H1 (cell line): ENCODE measurements at regions not wholly inside any gene's neighbourhood (a gene's known extent, or its start where the extent isn't known, plus 50 kb on each side); places are given as distances from the start of the nearest gene placed in this dataset.

Experiments
- CTCF ChIA-PET: fragments of 300-600 bp; sonication (Branson Sonifier 250); formaldehyde crosslinking; loops from one replicate; lab custom pipeline; 2021; ENCODE audit not compliant: partially characterized antibody; lab: Charles Lee
- POLR2A ChIA-PET: fragments of 300-600 bp; sonication (Branson Sonifier 250); formaldehyde crosslinking; loops from one replicate; lab custom pipeline; 2021; ENCODE audit warnings: inconsistent platforms; ENCODE audit not compliant: partially characterized antibody; lab: Charles Lee
- DNase-seq, 2 experiments: peaks; one replicate each; pipeline versions ENCODE4 v3.0.0 to v3.0.0-alpha.2; 2010 to 2022; ENCODE audit warnings: low spot score in 2 of 2, low read depth in 1 of 2, mixed read lengths in 1 of 2
- FAIRE-seq: peaks from 2 replicates; lab custom pipeline; 2011; peaks lifted over from hg19 to GRCh38; lab: Jason Lieb, UNC
- H2AFZ ChIP-seq: 2 replicates; pipeline ENCODE4 v1.8.1; 2012; ENCODE audit warnings: low read length, inconsistent platforms
- H2AK5ac ChIP-seq: 2 replicates; pipeline ENCODE4 v1.6.1; 2013; ENCODE audit warnings: low read depth, low read length
- H2BK120ac ChIP-seq: replicated peaks from 2 replicates; pipeline ENCODE3; 2013; ENCODE audit warnings: low read depth, low read length, inconsistent platforms
- H2BK12ac ChIP-seq: 2 replicates; pipeline ENCODE4 v1.6.1; 2013; ENCODE audit warnings: low read depth, low read length
- H2BK15ac ChIP-seq: 2 replicates; pipeline ENCODE4 v1.6.1; 2013; ENCODE audit warnings: low read length
- H2BK20ac ChIP-seq: 2 replicates; pipeline ENCODE4 v1.6.1; 2013; ENCODE audit warnings: low read length
- H2BK5ac ChIP-seq: 2 replicates; pipeline ENCODE4 v1.6.1; 2013; ENCODE audit warnings: low read depth, low read length
- H3K14ac ChIP-seq: 2 replicates; pipeline ENCODE4 v1.6.1; 2013; ENCODE audit warnings: inconsistent platforms; ENCODE audit not compliant: insufficient read length
- H3K18ac ChIP-seq: 2 replicates; pipeline ENCODE4 v1.6.1; 2013; ENCODE audit warnings: low read length; ENCODE audit errors: extremely low read depth
- H3K23ac ChIP-seq: 2 replicates; pipeline ENCODE4 v1.6.1; 2013; ENCODE audit warnings: inconsistent platforms; ENCODE audit not compliant: insufficient read length
- H3K23me2 ChIP-seq: 2 replicates; pipeline ENCODE4 v1.6.1; 2013; ENCODE audit warnings: low read depth, low read length
- H3K27ac ChIP-seq: 2 replicates; pipeline ENCODE4 v1.6.1; 2011; ENCODE audit warnings: low read depth, low read length, inconsistent platforms
- H3K27me3 ChIP-seq, 4 experiments: replicated peaks in 1 of 4; 1 replicate in 1 of 4; 2 replicates in 3 of 4; pipeline versions ENCODE4 v1.6.1 to v1.8.1; 2011 to 2013; ENCODE audit warnings: low read length in 3 of 4, mild to moderate bottlenecking in 3 of 4, inconsistent platforms in 2 of 4, mixed read lengths in 2 of 4, moderate library complexity in 1 of 4; ENCODE audit not compliant: control insufficient read depth in 3 of 4, insufficient read depth in 3 of 4; ENCODE audit errors: extremely low read depth in 1 of 4
- H3K36me3 ChIP-seq, 4 experiments: 2 replicates each; pipeline versions ENCODE4 v1.6.1 to v1.8.1; 2011 to 2013; ENCODE audit warnings: mild to moderate bottlenecking in 4 of 4, low read length in 3 of 4, moderate library complexity in 2 of 4, control low read depth in 1 of 4, inconsistent platforms in 1 of 4; ENCODE audit not compliant: insufficient read depth in 4 of 4, control insufficient read depth in 2 of 4
- H3K4ac ChIP-seq: replicated peaks from 2 replicates; pipeline ENCODE3; 2013; ENCODE audit warnings: low read length, low read depth, mixed read lengths, inconsistent platforms; ENCODE audit not compliant: insufficient read length
- H3K4me1 ChIP-seq, 4 experiments: replicated peaks in 1 of 4; 1 replicate in 1 of 4; 2 replicates in 3 of 4; pipeline versions ENCODE4 v1.6.1 to v1.8.1; 2011 to 2013; ENCODE audit warnings: low read length in 3 of 4, inconsistent platforms in 2 of 4, mixed read lengths in 1 of 4; ENCODE audit not compliant: insufficient read depth in 4 of 4, control insufficient read depth in 3 of 4
- H3K4me2 ChIP-seq, 2 experiments: 2 replicates each; pipeline versions ENCODE4 v1.6.1 to v1.8.1; 2011 to 2013; ENCODE audit warnings: low read depth in 2 of 2, low read length in 2 of 2, control low read depth in 1 of 2, inconsistent platforms in 1 of 2, mild to moderate bottlenecking in 1 of 2; ENCODE audit not compliant: insufficient read depth in 1 of 2
- H3K4me3 ChIP-seq, 4 experiments: fragments of 200-600, 300-600 bp in 1 of 4; sonication (generic), shearing (Covaris generic), sonication (Bioruptor Twin) in 1 of 4; 2 replicates each; pipeline versions ENCODE4 v1.5.1 to v1.8.1; 2011 to 2016; ENCODE audit warnings: low read length in 4 of 4, low read depth in 3 of 4, control low read depth in 2 of 4, inconsistent platforms in 2 of 4, mild to moderate bottlenecking in 2 of 4, mixed read lengths in 1 of 4, moderate library complexity in 1 of 4; ENCODE audit not compliant: insufficient read depth in 2 of 4; ENCODE audit errors: extremely low read depth in 1 of 4
- H3K56ac ChIP-seq: replicated peaks from 2 replicates; pipeline ENCODE3; 2013; ENCODE audit warnings: low read depth, mild to moderate bottlenecking, mixed read lengths, low read length, inconsistent platforms; ENCODE audit not compliant: insufficient read length
- H3K79me1 ChIP-seq: 2 replicates; pipeline ENCODE4 v1.6.1; 2013; ENCODE audit warnings: low read depth, low read length, control low read depth
- H3K79me2 ChIP-seq, 2 experiments: 2 replicates each; pipeline versions ENCODE4 v1.6.1 to v1.8.1; 2012 to 2013; ENCODE audit warnings: low read length in 2 of 2, mild to moderate bottlenecking in 2 of 2, inconsistent platforms in 1 of 2; ENCODE audit not compliant: insufficient read depth in 2 of 2, control insufficient read depth in 1 of 2
- H3K9ac ChIP-seq, 4 experiments: replicated peaks in 1 of 4; 1 replicate in 1 of 4; 2 replicates in 3 of 4; pipeline versions ENCODE4 v1.6.1 to v1.8.1; 2011 to 2013; ENCODE audit warnings: low read depth in 3 of 4, low read length in 3 of 4, control low read depth in 2 of 4, mild to moderate bottlenecking in 2 of 4, moderate library complexity in 2 of 4, inconsistent platforms in 1 of 4; ENCODE audit errors: extremely low read depth in 1 of 4
- H3K9me3 ChIP-seq, 2 experiments: 2 replicates each; pipeline versions ENCODE4 v1.6.1 to v1.8.1; 2012 to 2013; ENCODE audit warnings: mild to moderate bottlenecking in 2 of 2, moderate library complexity in 2 of 2, control low read depth in 1 of 2, inconsistent platforms in 1 of 2, low read depth in 1 of 2, low read length in 1 of 2, mixed read lengths in 1 of 2; ENCODE audit not compliant: insufficient read depth in 2 of 2
- H4K20me1 ChIP-seq, 2 experiments: replicated peaks in 1 of 2; 2 replicates each; pipeline versions ENCODE3 to v1.8.1; 2011 to 2013; ENCODE audit warnings: inconsistent platforms in 2 of 2, low read length in 2 of 2, mild to moderate bottlenecking in 1 of 2; ENCODE audit not compliant: insufficient read depth in 2 of 2, control insufficient read depth in 1 of 2
- H4K5ac ChIP-seq: 2 replicates; pipeline ENCODE4 v1.6.1; 2013; ENCODE audit warnings: low read length, low read depth, mixed read lengths, inconsistent platforms; ENCODE audit not compliant: insufficient read length
- H4K8ac ChIP-seq: 2 replicates; pipeline ENCODE4 v1.8.0; 2013; ENCODE audit warnings: mild to moderate bottlenecking, moderate library complexity, low read length, inconsistent platforms; ENCODE audit not compliant: insufficient read depth; ENCODE audit errors: extremely low read depth
- H4K91ac ChIP-seq: replicated peaks from 2 replicates; pipeline ENCODE3; 2013; ENCODE audit warnings: low read length, mixed read lengths, inconsistent platforms; ENCODE audit not compliant: insufficient read length
- ASH2L ChIP-seq: fragments of 200-600, 300-600 bp; sonication (generic); IDR thresholded peaks from one replicate; pipeline ENCODE4 v1.7.1; 2017; ENCODE audit warnings: low read length
- BACH1 ChIP-seq: IDR thresholded peaks from 2 replicates; pipeline ENCODE4 v1.6.1; 2012; ENCODE audit warnings: low read length, improper control_type of control experiment
- GTF2F1 ChIP-seq: IDR thresholded peaks from 2 replicates; pipeline ENCODE4 v1.6.1; 2012; ENCODE audit warnings: low read depth, low read length, improper control_type of control experiment, borderline replicate concordance
- JUN ChIP-seq: IDR thresholded peaks from 2 replicates; pipeline ENCODE4 v1.6.1; 2011; ENCODE audit warnings: low read depth, mild to moderate bottlenecking, improper control_type of control experiment, low read length
- KDM1A ChIP-seq: fragments of 200-600, 300-600 bp; sonication (generic); IDR thresholded peaks from 2 replicates; pipeline ENCODE4 v1.7.1; 2016; ENCODE audit warnings: mild to moderate bottlenecking, low read length, borderline replicate concordance
- NRF1 ChIP-seq: IDR thresholded peaks from 2 replicates; pipeline ENCODE4 v1.6.1; 2011; ENCODE audit warnings: mild to moderate bottlenecking, low read depth, low read length, improper control_type of control experiment
- POU5F1 ChIP-seq: IDR thresholded peaks from 2 replicates; pipeline ENCODE4 v1.6.1; 2011; ENCODE audit warnings: low read depth, mild to moderate bottlenecking, low read length, moderate library complexity
- RAD21 ChIP-seq, 2 experiments: IDR thresholded peaks in 1 of 2; conservative IDR thresholded peaks in 1 of 2; 2 replicates each; pipeline ENCODE4 v1.6.1; 2011; ENCODE audit warnings: low read depth in 2 of 2, low read length in 2 of 2, improper control_type of control experiment in 1 of 2, inconsistent platforms in 1 of 2, mild to moderate bottlenecking in 1 of 2, moderate library complexity in 1 of 2
- RBBP5 ChIP-seq: IDR thresholded peaks from 2 replicates; pipeline ENCODE4 v1.7.1; 2012; ENCODE audit warnings: low read depth, mild to moderate bottlenecking, inconsistent platforms, low read length, moderate library complexity, borderline replicate concordance
- RFX5 ChIP-seq: IDR thresholded peaks from 2 replicates; pipeline ENCODE4 v1.6.1; 2011; ENCODE audit warnings: low read depth, low read length, improper control_type of control experiment, borderline replicate concordance
- SIX5 ChIP-seq: IDR thresholded peaks from 2 replicates; pipeline ENCODE4 v1.6.1; 2011; ENCODE audit warnings: mild to moderate bottlenecking, low read depth, low read length
- SP1 ChIP-seq: IDR thresholded peaks from 2 replicates; pipeline ENCODE4 v1.6.1; 2011; ENCODE audit warnings: low read depth, low read length
- SP4 ChIP-seq: IDR thresholded peaks from 2 replicates; pipeline ENCODE4 v1.6.1; 2012; ENCODE audit warnings: low read length, inconsistent platforms
- TCF12 ChIP-seq: IDR thresholded peaks from 2 replicates; pipeline ENCODE4 v1.6.1; 2011; ENCODE audit warnings: low read depth, mild to moderate bottlenecking, low read length
- TEAD4 ChIP-seq: IDR thresholded peaks from 2 replicates; pipeline ENCODE4 v1.6.1; 2012; ENCODE audit warnings: low read depth, low read length, inconsistent platforms, mixed read lengths
- YY1 ChIP-seq: IDR thresholded peaks from 2 replicates; pipeline ENCODE4 v1.6.1; 2011; ENCODE audit warnings: low read depth, mild to moderate bottlenecking, low read length
- WGBS, 2 experiments: shearing (Covaris generic) in 1 of 2; methylation state at CpG; one replicate each; pipeline versions ENCODE4 v1.1.6 to v1.1.7; 2013 to 2015; ENCODE audit warnings: low lambda C conversion rate in 2 of 2, mixed read lengths in 2 of 2, inconsistent platforms in 1 of 2, low coverage in 1 of 2, missing lambda C conversion rate in 1 of 2; ENCODE audit not compliant: insufficient replicate concordance in 2 of 2, insufficient coverage in 1 of 2, insufficient read length in 1 of 2; ENCODE audit errors: extremely low coverage in 1 of 2, missing lambda C conversion rate in 1 of 2; 5-methylcytosine and 5-hydroxymethylcytosine counted together

DNA sequence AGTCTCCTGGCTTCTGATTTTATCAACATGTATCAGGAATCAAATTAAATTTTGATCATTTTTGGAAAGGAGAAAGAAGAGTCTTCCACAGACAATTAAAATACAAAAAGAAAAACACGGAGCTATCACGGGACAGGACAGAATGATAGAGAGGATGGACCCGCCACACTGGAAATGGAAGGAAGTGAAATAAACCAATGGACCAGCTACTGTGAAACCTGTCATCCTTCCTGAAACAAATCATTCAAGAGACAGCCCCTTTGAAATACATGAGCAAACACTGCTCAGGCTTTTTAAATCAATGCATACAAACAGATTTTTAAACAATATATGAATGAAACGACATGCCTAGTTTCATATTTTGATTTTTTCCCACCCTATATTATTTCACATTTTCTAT lies 339.4 kb downstream of the ACTL7B start:
- no peak overlapping the region for H3K23ac ChIP-seq
- H3K9ac ChIP-seq, result no peak overlapping the region
- no peak overlapping the region for H3K4ac ChIP-seq
- no peaks in the 10 kb centered on the region for H3K79me1 ChIP-seq
- H4K5ac ChIP-seq, result no peak overlapping the region
- 99% methylated on average over 4 of the region's 4 CpGs; no CpG with 5 or more reads in 1 of the 2 experiments for WGBS, 2 experiments
- FAIRE-seq (no peak), DNase-seq (no peak)
- H3K27me3 ChIP-seq, result no peaks in the 10 kb centered on the region
- H3K79me2 ChIP-seq, result no peaks in the 10 kb centered on the region
- no peak overlapping the region for H2BK120ac ChIP-seq
- H3K9me3 ChIP-seq, result no peaks in the 10 kb centered on the region
- H2BK20ac ChIP-seq, result no peak overlapping the region
- no peak overlapping the region for H3K27ac ChIP-seq
- H2AFZ ChIP-seq, result no peak overlapping the region
- H3K18ac ChIP-seq, result no peak overlapping the region
- POLR2A ChIA-PET, result no interaction called here
- no peak overlapping the region for H2BK12ac ChIP-seq
- H3K56ac ChIP-seq, result no peak overlapping the region
- CTCF ChIA-PET, result interaction anchor here (0.7 to 2.8 kb wide), 10 partner anchors 10 to 1051 kb away, joined by 3 to 17 read pairs (median 6); no protein-coding TSS in a partner anchor
- no peak overlapping the region for H3K4me2 ChIP-seq
- H2AK5ac ChIP-seq, result no peak overlapping the region
- H4K91ac ChIP-seq, result no peak overlapping the region
- H4K20me1 ChIP-seq, result no peaks in the 10 kb centered on the region
- H3K23me2 ChIP-seq, result no peaks in the 10 kb centered on the region
- H2BK15ac ChIP-seq, result no peak overlapping the region
- no peaks in the 10 kb centered on the region for H3K36me3 ChIP-seq
- H3K14ac ChIP-seq, result no peak overlapping the region
- H3K4me1 ChIP-seq, result no peaks in the 10 kb centered on the region
- no peak overlapping the region for H3K4me3 ChIP-seq
- no peak overlapping the region for H2BK5ac ChIP-seq
- H4K8ac ChIP-seq, result no peak overlapping the region
- TF ChIP-seq NRF1 (no peak), RBBP5 (no peak), GTF2F1 (no peak), ASH2L (no peak), SIX5 (no peak), SP4 (no peak), BACH1 (no peak), POU5F1 (no peak), RFX5 (no peak), SP1 (no peak), RAD21 (IDR thresholded peaks at IDR 0.05 in 1 of 2, conservative IDR thresholded peaks at IDR 0.05 in 1 of 2; ENCODE audit: low read depth in 2 of 2, low read length in 2 of 2) (no peak), KDM1A (no peak), YY1 (no peak), TEAD4 (no peak), JUN (no peak), TCF12 (no peak)
